ENCODE measurements at regions not wholly inside any gene's neighbourhood (a gene's known extent, or its start where the extent isn't known, plus 50 kb on each side); places are given as distances from the start of the nearest gene placed in this dataset.
"Not testable (repeated sequence)": the region's sequence is repeated elsewhere in the genome, so short reads cannot be mapped to it uniquely, and the experiment has no call there.

- not testable (repeated sequence) for H3K27me3 ChIP-seq (ENCODE audit: insufficient read depth, low read length); H3K27ac ChIP-seq (ENCODE audit: low read depth, low read length); H3K4me1 ChIP-seq (ENCODE audit: control insufficient read depth in 1 of 2, insufficient read depth in 2 of 2, low read length in 2 of 2); H2BK120ac ChIP-seq (ENCODE audit: insufficient read depth, low read length, poor library complexity); H2AFZ ChIP-seq (ENCODE audit: insufficient read depth, low read length, poor library complexity); H3K4me3 ChIP-seq (ENCODE audit: low read depth, low read length); H3K14ac ChIP-seq (ENCODE audit: low read length); H3K9me3 ChIP-seq (ENCODE audit: insufficient read depth, low read depth, low read length); H3K4me2 ChIP-seq (ENCODE audit: low read length); DNase-seq; H2AK5ac ChIP-seq (ENCODE audit: low read length); H3K23ac ChIP-seq (ENCODE audit: low read length); H3K18ac ChIP-seq (ENCODE audit: low read length); H4K8ac ChIP-seq (ENCODE audit: low read depth, low read length); H4K12ac ChIP-seq (ENCODE audit: low read depth, low read length); H4K91ac ChIP-seq (ENCODE audit: low read depth, low read length); H3K79me1 ChIP-seq (ENCODE audit: low read length); H3K36me3 ChIP-seq (ENCODE audit: control insufficient read depth in 1 of 2, insufficient read depth in 2 of 2, low read length in 2 of 2); H3K79me2 ChIP-seq (ENCODE audit: control insufficient read depth, insufficient read depth, low read length, poor library complexity); H2BK12ac ChIP-seq (ENCODE audit: low read length); H3K9ac ChIP-seq (ENCODE audit: low read length); H3K4ac ChIP-seq (ENCODE audit: low read depth, low read length); H2BK5ac ChIP-seq (ENCODE audit: low read depth, low read length, poor library complexity)
- no CpG with 5 or more reads among the region's 30 CpGs for WGBS (ENCODE audit: extremely low coverage, insufficient coverage, insufficient read length)
These were observed 753.0 kb downstream of the SPATA31A1 start for GRCh38 chr9:40108465-40108864.

GRCh38 chr9:40110751-40111150 lies 755.3 kb downstream of the SPATA31A1 start:
- H3K27me3 ChIP-seq (ENCODE audit: insufficient read depth, low read length); H3K9ac ChIP-seq (ENCODE audit: low read length); H2BK120ac ChIP-seq (ENCODE audit: insufficient read depth, low read length, poor library complexity); H2BK12ac ChIP-seq (ENCODE audit: low read length); H3K18ac ChIP-seq (ENCODE audit: low read length); H3K9me3 ChIP-seq (ENCODE audit: insufficient read depth, low read depth, low read length); H2AK5ac ChIP-seq (ENCODE audit: low read length); H3K23ac ChIP-seq (ENCODE audit: low read length); H2AFZ ChIP-seq (ENCODE audit: insufficient read depth, low read length, poor library complexity); H4K91ac ChIP-seq (ENCODE audit: low read depth, low read length); H3K14ac ChIP-seq (ENCODE audit: low read length); H3K4me1 ChIP-seq (ENCODE audit: control insufficient read depth in 1 of 2, insufficient read depth in 2 of 2, low read length in 2 of 2); H3K79me1 ChIP-seq (ENCODE audit: low read length); H3K36me3 ChIP-seq (ENCODE audit: control insufficient read depth in 1 of 2, insufficient read depth in 2 of 2, low read length in 2 of 2); H3K79me2 ChIP-seq (ENCODE audit: control insufficient read depth, insufficient read depth, low read length, poor library complexity); H3K27ac ChIP-seq (ENCODE audit: low read depth, low read length); DNase-seq; H3K4me2 ChIP-seq (ENCODE audit: low read length); H4K12ac ChIP-seq (ENCODE audit: low read depth, low read length); H2BK5ac ChIP-seq (ENCODE audit: low read depth, low read length, poor library complexity); H4K8ac ChIP-seq (ENCODE audit: low read depth, low read length); H3K4me3 ChIP-seq (ENCODE audit: low read depth, low read length); H3K4ac ChIP-seq (ENCODE audit: low read depth, low read length): not testable (repeated sequence)
- WGBS (ENCODE audit: extremely low coverage, insufficient coverage, insufficient read length), result no CpG with 5 or more reads among the region's 18 CpGs

GRCh38 chr9:40111571-40111970 lies 756.1 kb downstream of the SPATA31A1 start:
- not testable (repeated sequence) for H2BK12ac ChIP-seq (ENCODE audit: low read length); H2BK120ac ChIP-seq (ENCODE audit: insufficient read depth, low read length, poor library complexity); H4K91ac ChIP-seq (ENCODE audit: low read depth, low read length); H3K4me2 ChIP-seq (ENCODE audit: low read length); H3K4me1 ChIP-seq (ENCODE audit: control insufficient read depth in 1 of 2, insufficient read depth in 2 of 2, low read length in 2 of 2); H3K23ac ChIP-seq (ENCODE audit: low read length); H2AK5ac ChIP-seq (ENCODE audit: low read length); H3K27me3 ChIP-seq (ENCODE audit: insufficient read depth, low read length); H3K4me3 ChIP-seq (ENCODE audit: low read depth, low read length); H3K9me3 ChIP-seq (ENCODE audit: insufficient read depth, low read depth, low read length); H3K27ac ChIP-seq (ENCODE audit: low read depth, low read length); H3K18ac ChIP-seq (ENCODE audit: low read length); DNase-seq; H3K4ac ChIP-seq (ENCODE audit: low read depth, low read length); H2AFZ ChIP-seq (ENCODE audit: insufficient read depth, low read length, poor library complexity); H3K36me3 ChIP-seq (ENCODE audit: control insufficient read depth in 1 of 2, insufficient read depth in 2 of 2, low read length in 2 of 2); H3K79me2 ChIP-seq (ENCODE audit: control insufficient read depth, insufficient read depth, low read length, poor library complexity); H3K14ac ChIP-seq (ENCODE audit: low read length); H3K9ac ChIP-seq (ENCODE audit: low read length); H3K79me1 ChIP-seq (ENCODE audit: low read length); H4K8ac ChIP-seq (ENCODE audit: low read depth, low read length); H4K12ac ChIP-seq (ENCODE audit: low read depth, low read length); H2BK5ac ChIP-seq (ENCODE audit: low read depth, low read length, poor library complexity)
- no CpG with 5 or more reads among the region's 27 CpGs for WGBS (ENCODE audit: extremely low coverage, insufficient coverage, insufficient read length)

- not testable (repeated sequence) for H3K27me3 ChIP-seq (ENCODE audit: insufficient read depth, low read length); H4K12ac ChIP-seq (ENCODE audit: low read depth, low read length); H2BK5ac ChIP-seq (ENCODE audit: low read depth, low read length, poor library complexity); H3K9ac ChIP-seq (ENCODE audit: low read length); H3K4ac ChIP-seq (ENCODE audit: low read depth, low read length); H3K36me3 ChIP-seq (ENCODE audit: control insufficient read depth in 1 of 2, insufficient read depth in 2 of 2, low read length in 2 of 2); H3K14ac ChIP-seq (ENCODE audit: low read length); H2BK12ac ChIP-seq (ENCODE audit: low read length); H3K79me2 ChIP-seq (ENCODE audit: control insufficient read depth, insufficient read depth, low read length, poor library complexity); H3K23ac ChIP-seq (ENCODE audit: low read length); H3K9me3 ChIP-seq (ENCODE audit: insufficient read depth, low read depth, low read length); H3K4me1 ChIP-seq (ENCODE audit: control insufficient read depth in 1 of 2, insufficient read depth in 2 of 2, low read length in 2 of 2); H2BK120ac ChIP-seq (ENCODE audit: insufficient read depth, low read length, poor library complexity); H3K4me2 ChIP-seq (ENCODE audit: low read length); H2AFZ ChIP-seq (ENCODE audit: insufficient read depth, low read length, poor library complexity); H4K8ac ChIP-seq (ENCODE audit: low read depth, low read length); H3K27ac ChIP-seq (ENCODE audit: low read depth, low read length); H3K18ac ChIP-seq (ENCODE audit: low read length); DNase-seq; H4K91ac ChIP-seq (ENCODE audit: low read depth, low read length); H3K79me1 ChIP-seq (ENCODE audit: low read length); H3K4me3 ChIP-seq (ENCODE audit: low read depth, low read length); H2AK5ac ChIP-seq (ENCODE audit: low read length)
- WGBS (ENCODE audit: extremely low coverage, insufficient coverage, insufficient read length), result no CpG with 5 or more reads among the region's 1 CpG
These were observed 775.1 kb downstream of the SPATA31A1 start for GRCh38 chr9:40130598-40130997.

All from trophoblast cell (in vitro differentiated cells and primary cell).